ENCODE measurements at regions not wholly inside any gene's neighbourhood (a gene's known extent, or its start where the extent isn't known, plus 50 kb on each side); places are given as distances from the start of the nearest gene placed in this dataset.
"Not testable (repeated sequence)": the region's sequence is repeated elsewhere in the genome, so short reads cannot be mapped to it uniquely, and the experiment has no call there.

- not testable (repeated sequence) for TF ChIP-seq TARDBP (IDR thresholded peaks at IDR 0.05); ELF4 (IDR thresholded peaks at IDR 0.05); SP1 (IDR thresholded peaks at IDR 0.05); SUZ12 (IDR thresholded peaks at IDR 0.05); FOXA1 (IDR thresholded peaks at IDR 0.05); CTBP1 (IDR thresholded peaks at IDR 0.05; ENCODE audit: borderline replicate concordance); LEF1 (IDR thresholded peaks at IDR 0.05; ENCODE audit: borderline replicate concordance)
These were observed 191.3 kb upstream of the DDX18 start for GRCh38 chr2:117623175-117623574.

Measured in HEK293T (cell line).